ENCODE measurements at regions not wholly inside any gene's neighbourhood (a gene's known extent, or its start where the extent isn't known, plus 50 kb on each side); places are given as distances from the start of the nearest gene placed in this dataset.

DNA sequence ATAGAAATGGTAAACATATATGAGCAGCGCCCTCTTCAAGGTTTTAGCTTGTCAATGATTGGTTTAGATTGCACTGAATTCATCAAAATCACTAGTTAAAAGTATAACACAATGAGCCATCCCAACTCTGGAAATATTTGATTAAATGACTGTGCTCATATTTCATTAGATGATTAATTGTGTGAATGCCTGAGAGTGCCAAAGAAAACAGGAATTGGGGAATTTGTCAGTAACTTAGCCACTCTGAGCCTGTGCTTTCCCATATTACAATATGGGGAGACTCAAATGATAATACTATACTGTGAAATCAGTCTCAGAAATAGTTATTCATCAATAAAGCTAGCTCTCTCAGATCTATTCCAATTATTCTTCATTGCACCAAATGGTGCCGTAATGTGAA, 2087.6 kb upstream of the CELF4 start:
- no peak overlapping the region for H3K4me3 ChIP-seq
- no peak for TF ChIP-seq CTCF (IDR thresholded peaks at IDR 0.05)
- no peak for TF ChIP-seq POLR2A (IDR thresholded peaks at IDR 0.05)
- no peaks in the 10 kb centered on the region for H3K4me1 ChIP-seq
- no peak overlapping the region for H3K27ac ChIP-seq
- DNase-seq = no peak
- H3K27me3 ChIP-seq = no peaks in the 10 kb centered on the region
- no peaks in the 10 kb centered on the region for H3K9me3 ChIP-seq
- no peaks in the 10 kb centered on the region for H3K36me3 ChIP-seq

DNA sequence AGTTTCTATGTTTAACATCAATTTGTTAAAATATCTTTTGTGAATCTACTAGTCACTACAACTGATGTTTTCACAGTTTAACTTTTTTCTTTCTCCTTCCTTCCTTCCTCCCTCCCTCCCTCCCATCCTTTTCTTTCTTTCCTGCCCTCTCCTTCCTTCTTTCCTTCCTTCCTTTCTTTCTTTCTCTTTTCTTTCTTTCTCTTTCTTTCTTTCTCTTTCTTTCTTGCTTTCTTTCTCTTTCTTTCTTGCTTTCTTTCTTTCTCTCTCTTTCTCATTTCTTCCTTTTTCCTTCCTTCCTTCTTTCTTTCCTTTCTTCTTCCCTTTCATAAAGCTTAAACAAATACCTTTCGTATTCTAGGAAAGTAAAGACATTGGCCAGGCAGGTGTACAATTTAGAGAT, 2083.0 kb upstream of the CELF4 start:
- Histone ChIP-seq H3K36me3 (no peaks in the 10 kb centered on the region), H3K4me1 (no peaks in the 10 kb centered on the region), H3K27ac (no peak overlapping the region), H3K4me3 (no peak overlapping the region), H3K9me3 (no peaks in the 10 kb centered on the region), H3K27me3 (no peaks in the 10 kb centered on the region)
- no peak for DNase-seq
- no peak for TF ChIP-seq POLR2A (IDR thresholded peaks at IDR 0.05)
- TF ChIP-seq CTCF (IDR thresholded peaks at IDR 0.05) = no peak

- no peak for DNase-seq
- Histone ChIP-seq H3K4me1 (no peaks in the 10 kb centered on the region), H3K4me3 (no peak overlapping the region), H3K36me3 (no peaks in the 10 kb centered on the region), H3K27ac (no peak overlapping the region), H3K27me3 (no peaks in the 10 kb centered on the region), H3K9me3 (no peaks in the 10 kb centered on the region)
- TF ChIP-seq POLR2A (IDR thresholded peaks at IDR 0.05) = no peak
These were observed 2082.3 kb upstream of the CELF4 start for GRCh38 chr18:39647627-39648534.

GRCh38 chr18:39638224-39638623, 2072.6 kb upstream of the CELF4 start:
- Histone ChIP-seq H3K36me3 (no peaks in the 10 kb centered on the region), H3K27me3 (no peaks in the 10 kb centered on the region), H3K4me3 (no peak overlapping the region), H3K27ac (no peak overlapping the region), H3K4me1 (no peaks in the 10 kb centered on the region), H3K9me3 (no peaks in the 10 kb centered on the region)
- TF ChIP-seq POLR2A (IDR thresholded peaks at IDR 0.05) (no peak), CTCF (IDR thresholded peaks at IDR 0.05) (no peak)
- DNase-seq = no peak

DNA sequence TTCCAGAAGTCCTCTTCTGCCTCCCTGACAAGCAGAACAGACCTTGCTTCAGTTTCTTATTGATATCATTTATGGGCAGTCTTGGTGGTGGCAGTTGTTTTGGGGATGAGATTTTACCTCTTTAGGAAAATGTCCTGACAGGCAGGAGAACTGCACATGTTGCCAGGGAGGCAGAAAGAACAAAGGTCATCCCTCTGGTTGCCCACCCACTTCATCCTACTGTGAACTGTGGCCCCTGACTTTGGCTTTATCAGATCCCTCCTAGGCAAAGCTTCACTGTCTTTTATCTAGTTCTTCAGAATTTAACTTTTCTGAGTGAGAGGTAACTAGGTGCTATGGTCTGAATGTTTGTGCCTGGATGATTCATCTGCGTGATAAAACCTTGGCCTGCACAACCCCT, 2071.3 kb upstream of the CELF4 start:
- H3K27ac ChIP-seq = no peak overlapping the region
- H3K9me3 ChIP-seq = no peaks in the 10 kb centered on the region
- no peaks in the 10 kb centered on the region for H3K36me3 ChIP-seq
- TF ChIP-seq POLR2A (IDR thresholded peaks at IDR 0.05) = no peak
- no peak for TF ChIP-seq CTCF (IDR thresholded peaks at IDR 0.05)
- H3K4me3 ChIP-seq = no peak overlapping the region
- H3K4me1 ChIP-seq = no peaks in the 10 kb centered on the region
- DNase-seq = no peak
- H3K27me3 ChIP-seq = no peaks in the 10 kb centered on the region

DNA sequence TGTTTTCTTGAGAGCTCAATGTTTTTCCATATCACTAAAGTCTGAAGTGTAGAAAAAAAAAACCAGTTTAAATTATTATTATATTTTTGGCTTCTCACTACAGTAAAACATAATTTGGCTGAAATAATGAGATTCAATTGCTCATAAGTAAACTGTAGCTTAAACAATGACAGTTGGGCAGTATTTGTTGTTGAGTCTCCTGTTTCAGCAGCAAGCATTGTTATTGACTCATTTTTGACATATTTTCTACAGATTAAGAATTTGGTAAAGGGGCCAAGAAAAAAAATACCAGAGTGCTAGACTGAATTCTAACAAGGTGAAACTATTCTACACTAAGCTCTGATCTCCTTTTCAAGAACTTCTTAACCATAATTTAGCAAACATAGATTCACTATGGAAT, 2070.4 kb upstream of the CELF4 start:
- Histone ChIP-seq H3K4me3 (no peak overlapping the region), H3K36me3 (no peaks in the 10 kb centered on the region), H3K27ac (no peak overlapping the region), H3K9me3 (no peaks in the 10 kb centered on the region), H3K27me3 (no peaks in the 10 kb centered on the region), H3K4me1 (no peaks in the 10 kb centered on the region)
- DNase-seq = no peak
- no peak for TF ChIP-seq POLR2A (IDR thresholded peaks at IDR 0.05)
- no peak for TF ChIP-seq CTCF (IDR thresholded peaks at IDR 0.05)

Data from Peyer's patch (tissue), 4 donors.